ENCODE measurements at regions not wholly inside any gene's neighbourhood (a gene's known extent, or its start where the extent isn't known, plus 50 kb on each side); places are given as distances from the start of the nearest gene placed in this dataset.

DNA sequence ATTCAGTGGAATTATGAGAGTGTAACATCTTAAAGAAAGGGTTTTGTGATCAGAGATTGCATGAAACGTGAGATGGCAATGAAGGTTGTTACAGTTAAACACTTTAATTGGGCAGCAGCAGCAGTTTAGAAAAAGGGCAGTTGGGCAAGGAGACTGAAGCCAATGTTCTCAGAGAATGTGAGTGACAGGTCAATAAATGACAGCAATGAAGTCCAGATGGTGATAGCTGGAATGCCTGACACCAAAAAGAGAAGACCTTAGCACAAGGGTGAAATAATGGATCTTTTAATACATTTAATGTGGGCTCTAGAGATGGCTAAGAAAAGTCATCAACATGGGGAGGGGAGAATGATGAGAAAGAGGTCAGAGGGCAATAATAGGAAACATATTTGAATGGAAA lies 89.4 kb upstream of the CDH7 start:
- TF ChIP-seq, protein P1, sequence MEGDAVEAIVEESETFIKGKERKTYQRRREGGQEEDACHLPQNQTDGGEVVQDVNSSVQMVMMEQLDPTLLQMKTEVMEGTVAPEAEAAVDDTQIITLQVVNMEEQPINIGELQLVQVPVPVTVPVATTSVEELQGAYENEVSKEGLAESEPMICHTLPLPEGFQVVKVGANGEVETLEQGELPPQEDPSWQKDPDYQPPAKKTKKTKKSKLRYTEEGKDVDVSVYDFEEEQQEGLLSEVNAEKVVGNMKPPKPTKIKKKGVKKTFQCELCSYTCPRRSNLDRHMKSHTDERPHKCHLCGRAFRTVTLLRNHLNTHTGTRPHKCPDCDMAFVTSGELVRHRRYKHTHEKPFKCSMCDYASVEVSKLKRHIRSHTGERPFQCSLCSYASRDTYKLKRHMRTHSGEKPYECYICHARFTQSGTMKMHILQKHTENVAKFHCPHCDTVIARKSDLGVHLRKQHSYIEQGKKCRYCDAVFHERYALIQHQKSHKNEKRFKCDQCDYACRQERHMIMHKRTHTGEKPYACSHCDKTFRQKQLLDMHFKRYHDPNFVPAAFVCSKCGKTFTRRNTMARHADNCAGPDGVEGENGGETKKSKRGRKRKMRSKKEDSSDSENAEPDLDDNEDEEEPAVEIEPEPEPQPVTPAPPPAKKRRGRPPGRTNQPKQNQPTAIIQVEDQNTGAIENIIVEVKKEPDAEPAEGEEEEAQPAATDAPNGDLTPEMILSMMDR (IDR thresholded peaks at IDR 0.05; ENCODE audit: low read depth, low read length, poor library complexity, severe bottlenecking): no peak
- no peak for TF ChIP-seq EZH2phosphoT487 (IDR thresholded peaks at IDR 0.05; ENCODE audit: borderline replicate concordance, low read length)
